ENCODE measurements at regions not wholly inside any gene's neighbourhood (a gene's known extent, or its start where the extent isn't known, plus 50 kb on each side); places are given as distances from the start of the nearest gene placed in this dataset.

- Histone ChIP-seq H3K4me3 (ENCODE audit: control insufficient read depth in 2 of 3, extremely low read depth in 1 of 3, insufficient read depth in 2 of 3, low read depth in 1 of 3, low read length in 3 of 3) (no peak overlapping the region), H2AFZ (ENCODE audit: control insufficient read depth, low read length) (no peak overlapping the region), H3K9me3 (ENCODE audit: control insufficient read depth, low read depth, low read length) (no peaks in the 10 kb centered on the region), H3K4me1 (ENCODE audit: control insufficient read depth, extremely low read depth, insufficient read depth, low read length) (no peaks in the 10 kb centered on the region), H3K9ac (ENCODE audit: control insufficient read depth, extremely low read depth, insufficient read depth, low read length) (no peak overlapping the region), H3K79me2 (ENCODE audit: control insufficient read depth, insufficient read depth, low read length) (no peaks in the 10 kb centered on the region), H4K20me1 (ENCODE audit: control insufficient read depth, extremely low read depth, insufficient read depth, low read length) (no peaks in the 10 kb centered on the region), H3K36me3 (ENCODE audit: control insufficient read depth in 2 of 2, extremely low read depth in 1 of 2, insufficient read depth in 2 of 2, low read length in 2 of 2) (no peaks in the 10 kb centered on the region), H3K27me3 (ENCODE audit: control insufficient read depth, extremely low read depth, insufficient read depth, low read length) (no peaks in the 10 kb centered on the region), H3K4me2 (ENCODE audit: control insufficient read depth, extremely low read depth, insufficient read depth, low read depth, low read length) (no peak overlapping the region), H3K9me1 (ENCODE audit: control insufficient read depth, extremely low read depth, insufficient read depth, low read length) (no peaks in the 10 kb centered on the region), H3K27ac (ENCODE audit: control insufficient read depth, insufficient read depth, low read length) (no peak overlapping the region)
- DNase-seq (ENCODE audit: low read depth, low spot score) (no peak), FAIRE-seq (no peak)
- dilution Hi-C loops (cut with MboI; ENCODE audit: extremely low pct_ligation_motif_present, low sequenced_read_pairs), result loop anchor here (25.0 kb wide), 1 partner anchor 334 kb away; no protein-coding TSS in a partner anchor
- TF ChIP-seq, protein P1, sequence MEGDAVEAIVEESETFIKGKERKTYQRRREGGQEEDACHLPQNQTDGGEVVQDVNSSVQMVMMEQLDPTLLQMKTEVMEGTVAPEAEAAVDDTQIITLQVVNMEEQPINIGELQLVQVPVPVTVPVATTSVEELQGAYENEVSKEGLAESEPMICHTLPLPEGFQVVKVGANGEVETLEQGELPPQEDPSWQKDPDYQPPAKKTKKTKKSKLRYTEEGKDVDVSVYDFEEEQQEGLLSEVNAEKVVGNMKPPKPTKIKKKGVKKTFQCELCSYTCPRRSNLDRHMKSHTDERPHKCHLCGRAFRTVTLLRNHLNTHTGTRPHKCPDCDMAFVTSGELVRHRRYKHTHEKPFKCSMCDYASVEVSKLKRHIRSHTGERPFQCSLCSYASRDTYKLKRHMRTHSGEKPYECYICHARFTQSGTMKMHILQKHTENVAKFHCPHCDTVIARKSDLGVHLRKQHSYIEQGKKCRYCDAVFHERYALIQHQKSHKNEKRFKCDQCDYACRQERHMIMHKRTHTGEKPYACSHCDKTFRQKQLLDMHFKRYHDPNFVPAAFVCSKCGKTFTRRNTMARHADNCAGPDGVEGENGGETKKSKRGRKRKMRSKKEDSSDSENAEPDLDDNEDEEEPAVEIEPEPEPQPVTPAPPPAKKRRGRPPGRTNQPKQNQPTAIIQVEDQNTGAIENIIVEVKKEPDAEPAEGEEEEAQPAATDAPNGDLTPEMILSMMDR (optimal IDR thresholded peaks at IDR 0.05 in 1 of 3, IDR thresholded peaks at IDR 0.05 in 1 of 3, conservative IDR thresholded peaks at IDR 0.05 in 1 of 3; ENCODE audit: extremely low read depth in 1 of 3, insufficient read depth in 2 of 3, low read length in 3 of 3), result no peak
- TF ChIP-seq EZH2 (IDR thresholded peaks at IDR 0.05; ENCODE audit: low read length), result no peak
Measured at GRCh38 chr21:14771593-14771992, 225.5 kb upstream of the SAMSN1 start.

DNA sequence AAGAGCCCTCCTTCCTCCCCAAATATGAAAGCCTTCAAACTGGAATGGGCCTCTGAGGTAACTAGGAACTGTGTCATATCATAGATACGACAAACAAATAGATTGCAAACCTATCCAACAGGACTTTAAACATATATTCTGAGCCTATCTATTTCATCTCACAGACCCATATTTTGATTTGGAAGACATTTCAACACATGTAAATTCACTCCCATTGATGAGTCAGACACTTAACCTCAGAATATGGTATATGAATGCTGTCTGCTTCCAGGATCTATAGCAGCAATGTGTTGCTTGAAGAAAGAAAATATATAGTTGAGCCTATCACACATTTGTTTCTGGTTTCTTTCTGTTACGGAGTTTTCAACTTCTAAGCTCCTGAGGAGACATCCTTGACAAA, 221.9 kb upstream of the SAMSN1 start:
- dilution Hi-C loops (cut with MboI; ENCODE audit: extremely low pct_ligation_motif_present, low sequenced_read_pairs), result loop anchor here (25.0 kb wide), 1 partner anchor 331 kb away; no protein-coding TSS in a partner anchor
- Histone ChIP-seq H3K4me1 (ENCODE audit: control insufficient read depth, extremely low read depth, insufficient read depth, low read length) (no peaks in the 10 kb centered on the region), H2AFZ (ENCODE audit: control insufficient read depth, low read length) (no peak overlapping the region), H4K20me1 (ENCODE audit: control insufficient read depth, extremely low read depth, insufficient read depth, low read length) (no peaks in the 10 kb centered on the region), H3K27ac (ENCODE audit: control insufficient read depth, insufficient read depth, low read length) (no peak overlapping the region), H3K27me3 (ENCODE audit: control insufficient read depth, extremely low read depth, insufficient read depth, low read length) (no peaks in the 10 kb centered on the region), H3K9me1 (ENCODE audit: control insufficient read depth, extremely low read depth, insufficient read depth, low read length) (no peaks in the 10 kb centered on the region), H3K9ac (ENCODE audit: control insufficient read depth, extremely low read depth, insufficient read depth, low read length) (no peak overlapping the region), H3K9me3 (ENCODE audit: control insufficient read depth, low read depth, low read length) (no peaks in the 10 kb centered on the region), H3K4me2 (ENCODE audit: control insufficient read depth, extremely low read depth, insufficient read depth, low read depth, low read length) (no peak overlapping the region), H3K79me2 (ENCODE audit: control insufficient read depth, insufficient read depth, low read length) (no peaks in the 10 kb centered on the region), H3K4me3 (ENCODE audit: control insufficient read depth in 2 of 3, extremely low read depth in 1 of 3, insufficient read depth in 2 of 3, low read depth in 1 of 3, low read length in 3 of 3) (no peak overlapping the region), H3K36me3 (ENCODE audit: control insufficient read depth in 2 of 2, extremely low read depth in 1 of 2, insufficient read depth in 2 of 2, low read length in 2 of 2) (no peaks in the 10 kb centered on the region)
- FAIRE-seq, result no peak
- TF ChIP-seq, protein P1 (optimal IDR thresholded peaks at IDR 0.05 in 1 of 3, IDR thresholded peaks at IDR 0.05 in 1 of 3, conservative IDR thresholded peaks at IDR 0.05 in 1 of 3; ENCODE audit: extremely low read depth in 1 of 3, insufficient read depth in 2 of 3, low read length in 3 of 3), result no peak
- TF ChIP-seq EZH2 (IDR thresholded peaks at IDR 0.05; ENCODE audit: low read length), result no peak
- DNase-seq (ENCODE audit: low read depth, low spot score), result no peak
